ENCODE measurements at regions not wholly inside any gene's neighbourhood (a gene's known extent, or its start where the extent isn't known, plus 50 kb on each side); places are given as distances from the start of the nearest gene placed in this dataset.

DNA sequence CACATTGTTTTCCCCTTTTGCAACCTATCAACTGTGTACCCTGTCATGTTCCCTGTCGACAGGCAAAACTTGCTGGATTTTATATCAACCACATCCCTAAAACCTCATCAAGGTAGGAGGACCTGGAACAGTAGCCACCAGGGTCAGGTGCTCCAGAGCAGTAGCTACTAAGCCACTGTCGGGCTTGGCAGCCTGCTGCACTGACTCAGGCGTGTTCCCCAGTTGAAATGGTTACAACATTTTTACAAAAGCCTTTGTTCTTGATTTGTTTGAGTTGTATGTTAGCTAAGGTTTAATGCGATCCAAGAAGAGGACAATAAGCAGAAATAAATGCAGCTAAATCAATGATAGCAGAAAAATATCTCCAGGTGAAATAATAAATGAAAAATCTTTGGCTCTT, 407.4 kb upstream of the TLE4 start:
- TF ChIP-seq, protein P1, sequence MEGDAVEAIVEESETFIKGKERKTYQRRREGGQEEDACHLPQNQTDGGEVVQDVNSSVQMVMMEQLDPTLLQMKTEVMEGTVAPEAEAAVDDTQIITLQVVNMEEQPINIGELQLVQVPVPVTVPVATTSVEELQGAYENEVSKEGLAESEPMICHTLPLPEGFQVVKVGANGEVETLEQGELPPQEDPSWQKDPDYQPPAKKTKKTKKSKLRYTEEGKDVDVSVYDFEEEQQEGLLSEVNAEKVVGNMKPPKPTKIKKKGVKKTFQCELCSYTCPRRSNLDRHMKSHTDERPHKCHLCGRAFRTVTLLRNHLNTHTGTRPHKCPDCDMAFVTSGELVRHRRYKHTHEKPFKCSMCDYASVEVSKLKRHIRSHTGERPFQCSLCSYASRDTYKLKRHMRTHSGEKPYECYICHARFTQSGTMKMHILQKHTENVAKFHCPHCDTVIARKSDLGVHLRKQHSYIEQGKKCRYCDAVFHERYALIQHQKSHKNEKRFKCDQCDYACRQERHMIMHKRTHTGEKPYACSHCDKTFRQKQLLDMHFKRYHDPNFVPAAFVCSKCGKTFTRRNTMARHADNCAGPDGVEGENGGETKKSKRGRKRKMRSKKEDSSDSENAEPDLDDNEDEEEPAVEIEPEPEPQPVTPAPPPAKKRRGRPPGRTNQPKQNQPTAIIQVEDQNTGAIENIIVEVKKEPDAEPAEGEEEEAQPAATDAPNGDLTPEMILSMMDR (IDR thresholded peaks at IDR 0.05; ENCODE audit: insufficient read depth, low read length) = no peak
- DNase-seq (ENCODE audit: low read depth) = peak; percentile 4
- H3K4me3 ChIP-seq (ENCODE audit: low read depth, low read length) = no peak overlapping the region

DNA sequence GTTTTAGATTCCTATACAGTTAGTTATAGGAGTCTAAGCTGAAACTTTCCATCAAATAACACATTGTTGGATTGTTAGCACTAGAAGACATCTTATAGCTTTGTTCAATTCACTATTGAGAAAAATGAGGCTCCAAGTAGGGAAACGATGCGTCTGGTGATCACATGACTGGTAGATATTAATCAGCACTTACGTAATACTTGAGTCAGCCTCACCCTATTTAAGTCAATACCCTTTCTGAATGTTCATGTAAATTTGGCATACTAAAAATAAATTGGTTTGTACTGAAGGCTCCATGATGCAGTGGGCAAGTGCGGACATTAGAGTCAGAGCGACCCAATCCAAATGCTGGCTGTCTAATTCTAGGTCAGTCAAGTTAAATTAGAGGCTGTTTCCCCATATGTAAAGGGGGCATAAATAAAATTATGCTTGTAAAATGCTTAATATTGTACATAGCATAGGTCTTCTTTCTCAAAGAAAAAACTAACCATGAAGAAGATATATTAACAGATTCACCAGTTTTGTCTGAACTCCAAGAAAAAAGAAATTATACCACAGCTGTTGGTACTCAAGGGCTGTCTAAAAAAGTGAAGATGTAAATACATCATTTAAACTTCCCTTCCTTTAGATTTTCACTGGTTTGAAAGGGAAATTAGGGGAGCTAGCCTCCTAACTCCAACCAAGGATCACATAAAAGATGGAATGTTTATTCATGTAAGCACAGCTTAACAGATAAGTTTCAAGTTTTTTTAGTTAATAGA, 406.6 kb upstream of the TLE4 start:
- H3K4me3 ChIP-seq (ENCODE audit: low read depth, low read length) = no peak overlapping the region
- peak; percentile 29 for DNase-seq (ENCODE audit: low read depth)
- TF ChIP-seq, protein P1 (IDR thresholded peaks at IDR 0.05; ENCODE audit: insufficient read depth, low read length) = no peak

DNA sequence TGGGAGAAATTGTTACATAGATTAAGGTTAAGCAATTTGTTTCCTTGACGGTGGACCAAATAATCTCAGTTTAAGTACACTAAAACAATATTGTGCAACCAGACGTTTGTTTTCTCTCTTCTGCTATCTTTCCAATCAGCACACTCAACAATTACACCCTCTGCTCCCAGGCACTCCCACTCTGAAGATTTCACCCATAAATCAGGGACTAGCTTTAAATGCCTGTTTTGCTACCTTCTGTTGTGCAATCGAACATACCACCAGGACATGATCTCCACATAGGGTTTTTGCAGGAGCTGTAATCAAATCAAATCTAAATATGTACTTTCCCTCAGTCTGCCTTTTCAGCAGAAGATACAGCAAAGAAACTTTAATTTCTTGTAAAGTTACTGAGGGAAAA, 405.8 kb upstream of the TLE4 start:
- DNase-seq (ENCODE audit: low read depth) = peak; percentile 21
- TF ChIP-seq, protein P1 (IDR thresholded peaks at IDR 0.05; ENCODE audit: insufficient read depth, low read length) = no peak

DNA sequence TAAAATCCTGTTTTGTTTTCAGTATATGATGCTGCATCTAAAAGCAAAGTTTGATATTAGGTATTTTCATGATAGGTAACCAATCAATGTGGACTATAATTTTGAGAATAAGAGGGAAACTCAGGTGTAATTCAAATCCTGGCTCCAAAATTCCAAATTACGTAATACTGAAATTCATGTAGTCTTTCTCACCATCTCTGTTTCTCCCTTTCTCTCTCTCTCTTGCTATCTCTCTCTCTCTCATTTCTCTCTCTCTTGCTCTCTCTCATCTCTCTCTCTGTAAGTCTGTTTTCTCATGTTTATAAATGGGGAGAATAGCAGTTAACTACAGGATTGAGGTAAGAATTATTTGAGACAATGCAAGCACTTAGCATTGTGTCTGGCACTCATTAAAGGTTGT, 401.1 kb upstream of the TLE4 start:
- no peak overlapping the region for H3K4me3 ChIP-seq (ENCODE audit: low read depth, low read length)
- TF ChIP-seq, protein P1 (IDR thresholded peaks at IDR 0.05; ENCODE audit: insufficient read depth, low read length) = no peak
- DNase-seq (ENCODE audit: low read depth) = no peak

More for the DNA sequence above, 405.8 kb upstream of the TLE4 start:
- no peak overlapping the region for H3K4me3 ChIP-seq (ENCODE audit: low read depth, low read length)

DNA sequence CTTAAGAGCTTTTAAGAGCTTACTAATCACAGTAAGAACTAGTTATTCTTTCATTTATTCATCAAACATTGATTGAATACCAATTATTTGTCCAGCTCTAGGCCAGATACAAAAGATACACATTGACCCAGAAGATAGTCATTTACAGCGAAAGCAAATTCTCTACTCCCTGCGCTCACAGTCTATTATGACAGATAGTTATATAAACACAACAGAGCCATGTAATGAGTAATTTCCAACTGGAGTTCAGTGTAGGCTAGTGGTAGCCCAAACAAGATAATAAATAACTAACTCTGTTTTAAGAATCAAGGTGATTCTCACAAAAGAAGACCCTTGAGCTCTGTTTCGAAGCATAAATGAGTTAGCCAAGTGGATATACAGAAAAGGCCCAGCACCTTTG, 397.8 kb upstream of the TLE4 start:
- no peak overlapping the region for H3K4me3 ChIP-seq (ENCODE audit: low read depth, low read length)
- TF ChIP-seq, protein P1 (IDR thresholded peaks at IDR 0.05; ENCODE audit: insufficient read depth, low read length) = no peak
- no peak for DNase-seq (ENCODE audit: low read depth)

DNA sequence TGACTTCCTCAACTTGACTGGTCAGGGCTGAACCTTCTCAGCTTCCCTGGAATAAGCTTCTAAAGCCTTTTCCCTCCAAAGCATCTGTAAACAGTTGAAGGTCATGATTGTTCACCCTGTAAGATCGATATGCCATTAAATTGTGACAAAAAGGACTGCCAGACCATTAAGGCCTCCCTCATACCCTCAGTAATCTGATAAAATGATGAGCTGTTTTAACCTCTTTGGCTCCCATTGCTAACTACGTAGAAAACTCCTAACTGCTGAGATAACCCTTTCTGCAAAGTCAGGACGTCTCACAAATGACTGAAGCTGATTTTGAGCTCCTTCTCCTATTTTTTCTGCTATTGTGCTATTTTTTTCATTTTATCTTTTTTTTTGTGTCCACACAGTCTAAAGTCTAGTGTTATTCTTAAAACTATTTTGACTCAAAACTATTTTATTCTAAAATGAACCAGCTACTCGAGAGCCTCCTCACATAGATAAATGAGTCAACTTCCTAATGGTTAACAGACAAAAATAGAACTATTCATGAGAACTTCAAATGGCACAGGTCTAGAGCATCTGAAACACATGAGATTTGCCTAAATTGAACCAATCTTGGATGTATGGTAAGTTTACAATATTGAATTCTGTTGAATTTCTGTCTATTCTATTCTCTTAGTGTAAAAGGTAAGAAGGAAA, 395.6 kb upstream of the TLE4 start:
- TF ChIP-seq, protein P1 (IDR thresholded peaks at IDR 0.05; ENCODE audit: insufficient read depth, low read length) = no peak
- no peak overlapping the region for H3K4me3 ChIP-seq (ENCODE audit: low read depth, low read length)
- DNase-seq (ENCODE audit: low read depth) = no peak

All from fibroblast of the aortic adventitia (primary cell).